Muscle of leg (tissue), 3 donors: ENCODE measurements at regions not wholly inside any gene's neighbourhood (a gene's known extent, or its start where the extent isn't known, plus 50 kb on each side); places are given as distances from the start of the nearest gene placed in this dataset.

Source experiments
- DNase-seq: peaks from one replicate; pipeline ENCODE4 v3.0.0; 2013
- H3K27ac ChIP-seq: one replicate; pipeline ENCODE4 v1.5.1; 2013; ENCODE audit warnings: mild to moderate bottlenecking, low read length, control low read depth
- H3K27me3 ChIP-seq: one replicate; pipeline ENCODE4 v1.6.1; 2013; ENCODE audit warnings: low read length; ENCODE audit not compliant: control insufficient read depth, insufficient read depth
- H3K36me3 ChIP-seq: one replicate; pipeline ENCODE4 v1.6.1; 2013; ENCODE audit warnings: low read length; ENCODE audit not compliant: control insufficient read depth, insufficient read depth
- H3K4me1 ChIP-seq: one replicate; pipeline ENCODE4 v1.6.1; 2013; ENCODE audit warnings: low read length; ENCODE audit not compliant: control insufficient read depth, insufficient read depth
- H3K4me3 ChIP-seq: one replicate; pipeline ENCODE4 v1.5.1; 2013; ENCODE audit warnings: low read length, control low read depth
- H3K9me3 ChIP-seq: replicated peaks from 2 replicates; pipeline ENCODE4 v1.6.1; 2013; ENCODE audit warnings: low read depth, low read length; ENCODE audit not compliant: control insufficient read depth
- WGBS: methylation state at CpG from one replicate; pipeline ENCODE4 v1.1.5; 2013; ENCODE audit warnings: missing lambda C conversion rate; ENCODE audit not compliant: insufficient coverage; 5-methylcytosine and 5-hydroxymethylcytosine counted together

- WGBS = 40% methylated on average over 1 of the region's 5 CpGs
- no peaks in the 10 kb centered on the region for H3K4me1 ChIP-seq
- H3K36me3 ChIP-seq = no peaks in the 10 kb centered on the region
- H3K27ac ChIP-seq = no peak overlapping the region
- no peak for DNase-seq
- H3K9me3 ChIP-seq = no peaks in the 10 kb centered on the region
- H3K27me3 ChIP-seq = no peaks in the 10 kb centered on the region
- H3K4me3 ChIP-seq = no peak overlapping the region
These were observed 368.8 kb upstream of the SASH1 start for GRCh38 chr6:147973806-147974205.

- H3K4me1 ChIP-seq = no peaks in the 10 kb centered on the region
- no peak overlapping the region for H3K4me3 ChIP-seq
- no peaks in the 10 kb centered on the region for H3K27me3 ChIP-seq
- no peaks in the 10 kb centered on the region for H3K36me3 ChIP-seq
- no peaks in the 10 kb centered on the region for H3K9me3 ChIP-seq
- 100% methylated on average over 2 of the region's 4 CpGs for WGBS
- H3K27ac ChIP-seq = no peak overlapping the region
- DNase-seq = no peak
These were observed 368.3 kb upstream of the SASH1 start for GRCh38 chr6:147974376-147974775.

GRCh38 chr6:147977851-147978465 is 364.7 kb upstream of the SASH1 start:
- Histone ChIP-seq H3K4me1 (no peaks in the 10 kb centered on the region), H3K27ac (no peak overlapping the region), H3K36me3 (no peaks in the 10 kb centered on the region), H3K4me3 (no peak overlapping the region), H3K27me3 (no peaks in the 10 kb centered on the region), H3K9me3 (no peaks in the 10 kb centered on the region)
- 61% methylated on average over 3 of the region's 5 CpGs for WGBS
- DNase-seq = no peak

- DNase-seq = no peak
- no CpG with 5 or more reads among the region's 2 CpGs for WGBS
- Histone ChIP-seq H3K4me3 (no peak overlapping the region), H3K4me1 (peaks cover 2% of the 10 kb centered on the region), H3K27ac (no peak overlapping the region), H3K27me3 (no peaks in the 10 kb centered on the region), H3K9me3 (no peaks in the 10 kb centered on the region), H3K36me3 (no peaks in the 10 kb centered on the region)
These were observed 362.7 kb upstream of the SASH1 start for GRCh38 chr6:147979966-147980365.

GRCh38 chr6:147983581-147984366 is 358.9 kb upstream of the SASH1 start:
- Histone ChIP-seq H3K9me3 (no peaks in the 10 kb centered on the region), H3K4me1 (peaks cover 2% of the 10 kb centered on the region), H3K4me3 (no peak overlapping the region), H3K36me3 (no peaks in the 10 kb centered on the region), H3K27me3 (no peaks in the 10 kb centered on the region), H3K27ac (no peak overlapping the region)
- peak; percentile 79 for DNase-seq
- 0% methylated on average over 2 of the region's 6 CpGs for WGBS

GRCh38 chr6:147986846-147987245 is 355.8 kb upstream of the SASH1 start:
- Histone ChIP-seq H3K4me3 (no peak overlapping the region), H3K36me3 (no peaks in the 10 kb centered on the region), H3K4me1 (peaks cover 2% of the 10 kb centered on the region), H3K27ac (no peak overlapping the region), H3K27me3 (no peaks in the 10 kb centered on the region), H3K9me3 (no peaks in the 10 kb centered on the region)
- WGBS = no CpG with 5 or more reads among the region's 3 CpGs
- peak; percentile 44 for DNase-seq

GRCh38 chr6:147990159-147990558 is 352.5 kb upstream of the SASH1 start:
- H3K4me1 ChIP-seq = no peaks in the 10 kb centered on the region
- no peaks in the 10 kb centered on the region for H3K9me3 ChIP-seq
- no peak overlapping the region for H3K27ac ChIP-seq
- no peaks in the 10 kb centered on the region for H3K36me3 ChIP-seq
- DNase-seq = no peak
- WGBS = no CpG with 5 or more reads among the region's 2 CpGs
- H3K27me3 ChIP-seq = no peaks in the 10 kb centered on the region
- H3K4me3 ChIP-seq = no peak overlapping the region

- H3K4me3 ChIP-seq = no peak overlapping the region
- no peaks in the 10 kb centered on the region for H3K9me3 ChIP-seq
- no peaks in the 10 kb centered on the region for H3K27me3 ChIP-seq
- H3K36me3 ChIP-seq = no peaks in the 10 kb centered on the region
- H3K27ac ChIP-seq = no peak overlapping the region
- no CpG with 5 or more reads among the region's 3 CpGs for WGBS
- no peak for DNase-seq
- no peaks in the 10 kb centered on the region for H3K4me1 ChIP-seq
These were observed 350.7 kb upstream of the SASH1 start for GRCh38 chr6:147991961-147992360.

DNA sequence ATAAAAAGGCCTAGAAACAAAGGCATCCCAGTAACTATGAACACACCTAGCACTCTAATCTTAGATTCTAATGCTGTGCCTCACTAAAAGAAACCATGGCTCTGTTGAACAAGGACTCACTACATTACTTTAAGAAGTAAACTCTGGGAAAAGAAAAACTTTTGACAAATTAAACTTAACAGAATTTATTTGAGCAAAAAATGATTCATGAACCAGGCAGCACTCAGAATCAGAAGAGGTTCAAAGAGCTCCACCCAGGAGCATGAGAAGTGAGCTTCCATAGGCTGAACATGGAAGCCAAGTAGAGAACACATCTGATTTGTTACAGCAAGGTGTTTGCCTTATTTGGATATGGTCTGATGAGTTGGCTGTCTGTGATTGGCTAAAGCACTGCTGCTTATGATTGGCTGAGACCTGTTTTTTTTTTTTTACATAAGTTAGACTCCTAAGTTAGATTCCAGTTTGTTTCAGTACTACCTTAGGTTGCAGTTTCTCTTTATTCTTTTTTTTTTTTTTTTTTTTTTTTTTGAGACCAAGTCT is 343.6 kb upstream of the SASH1 start:
- H3K27ac ChIP-seq = no peak overlapping the region
- no peak overlapping the region for H3K4me3 ChIP-seq
- H3K27me3 ChIP-seq = no peaks in the 10 kb centered on the region

DNA sequence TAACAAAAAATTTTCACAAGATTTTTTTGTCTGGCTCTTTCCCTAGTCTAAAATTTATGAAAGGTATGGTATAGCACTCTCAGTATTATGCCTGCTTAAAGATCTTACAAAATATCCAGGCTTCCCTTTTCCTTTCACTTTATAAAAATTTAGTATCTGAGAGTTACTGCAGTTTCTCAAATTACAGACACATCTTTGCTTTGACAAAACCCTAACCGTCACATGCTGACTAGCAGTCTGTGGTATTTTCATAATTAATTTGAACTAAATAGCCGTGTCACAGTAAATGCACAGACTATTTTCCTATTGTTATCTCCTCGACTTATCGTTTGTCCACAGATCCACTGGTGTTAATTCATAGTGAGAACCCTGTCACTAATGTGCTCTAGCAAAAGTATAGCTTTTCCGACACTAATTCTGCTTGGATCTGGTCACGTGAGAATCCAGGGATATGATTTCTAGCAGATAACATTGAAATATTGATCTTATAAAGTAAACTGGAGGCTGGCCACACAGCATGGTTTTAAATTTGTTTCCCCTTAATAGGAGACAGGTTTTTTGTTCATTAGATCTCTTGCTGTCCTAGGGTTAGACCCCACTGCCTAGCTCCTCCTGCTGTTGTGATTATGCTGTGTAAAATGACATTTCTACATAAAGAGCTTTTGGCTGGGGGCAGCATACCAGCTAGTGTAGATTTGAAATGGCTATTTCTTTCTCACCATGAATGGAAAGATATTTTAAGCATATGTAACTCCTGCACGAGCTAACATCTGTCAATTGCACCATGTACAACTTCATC is 340.6 kb upstream of the SASH1 start:
- no CpG with 5 or more reads among the region's 7 CpGs for WGBS
- DNase-seq = peak; percentile 52
- Histone ChIP-seq H3K4me3 (no peak overlapping the region), H3K36me3 (no peaks in the 10 kb centered on the region), H3K27ac (no peak overlapping the region), H3K27me3 (no peaks in the 10 kb centered on the region), H3K9me3 (no peaks in the 10 kb centered on the region), H3K4me1 (no peaks in the 10 kb centered on the region)

More for the DNA sequence above, 343.6 kb upstream of the SASH1 start:
- Histone ChIP-seq H3K9me3 (no peaks in the 10 kb centered on the region), H3K4me1 (no peaks in the 10 kb centered on the region), H3K36me3 (no peaks in the 10 kb centered on the region)
- no peak for DNase-seq
